Prostate gland (tissue), 2 donors: ENCODE measurements at regions not wholly inside any gene's neighbourhood (a gene's known extent, or its start where the extent isn't known, plus 50 kb on each side); places are given as distances from the start of the nearest gene placed in this dataset.
A peak's percentile ranks its signal among the peaks of the same experiment; 100 is the strongest.

Experiments
- DNase-seq: peaks from one replicate; pipeline ENCODE4 v3.0.0-alpha.2; 2019; ENCODE audit warnings: low spot score
- H3K27ac ChIP-seq, 2 donors: fragments of 200-600 bp; sonication (generic); 2 replicates each; pipeline ENCODE4 v1.5.1; 2017 to 2019
- H3K27me3 ChIP-seq: fragments of 200-600 bp; sonication (generic); replicated peaks from 2 replicates; pipeline ENCODE4 v1.5.1; 2019; ENCODE audit not compliant: insufficient read depth
- H3K36me3 ChIP-seq, 2 donors: fragments of 200-600 bp; sonication (generic); 1 replicate in 1 of 2; 2 replicates in 1 of 2; pipeline versions ENCODE4 v1.5.1 to v1.8.1; 2017 to 2019
- H3K4me1 ChIP-seq: fragments of 200-600 bp; sonication (generic); replicated peaks from 2 replicates; pipeline ENCODE4 v1.5.1; 2019
- H3K4me3 ChIP-seq, 2 donors: fragments of 200-600 bp; sonication (generic); 2 replicates each; pipeline ENCODE4 v1.5.1; 2017 to 2019
- H3K9me3 ChIP-seq: fragments of 200-600 bp; sonication (generic); 2 replicates; pipeline ENCODE4 v1.5.1; 2017
- POLR2A ChIP-seq: fragments of 450-650 bp; IDR thresholded peaks from one replicate; pipeline ENCODE4 v1.6.1; 2016; ENCODE audit warnings: antibody characterized with exemption, mild to moderate bottlenecking
- POLR2AphosphoS5 ChIP-seq: sonication (generic); formaldehyde crosslinking; IDR thresholded peaks from one replicate; pipeline ENCODE4 v1.6.1; 2017; ENCODE audit warnings: antibody characterized with exemption
- WGBS: methylation state at CpG from one replicate; pipeline ENCODE4 v1.1.5; 2018; 5-methylcytosine and 5-hydroxymethylcytosine counted together
- intact Hi-C: fragments of 100-400 bp; cut with DNase I; formaldehyde crosslinking; loops from one replicate; pipeline ENCODE4 v1.14.2; 2022
- TF ChIP-seq, protein P1 (sequence below), 4 experiments: fragments of 200-600 bp in 2 of 4; fragments of 450-650 bp in 2 of 4; sonication (generic) in 2 of 4; IDR thresholded peaks; 1 replicate in 3 of 4; 2 replicates in 1 of 4; pipeline ENCODE4 v1.5.1; 2016 to 2019; ENCODE audit warnings: antibody characterized with exemption in 4 of 4, mild to moderate bottlenecking in 2 of 4, moderate library complexity in 2 of 4

DNA sequence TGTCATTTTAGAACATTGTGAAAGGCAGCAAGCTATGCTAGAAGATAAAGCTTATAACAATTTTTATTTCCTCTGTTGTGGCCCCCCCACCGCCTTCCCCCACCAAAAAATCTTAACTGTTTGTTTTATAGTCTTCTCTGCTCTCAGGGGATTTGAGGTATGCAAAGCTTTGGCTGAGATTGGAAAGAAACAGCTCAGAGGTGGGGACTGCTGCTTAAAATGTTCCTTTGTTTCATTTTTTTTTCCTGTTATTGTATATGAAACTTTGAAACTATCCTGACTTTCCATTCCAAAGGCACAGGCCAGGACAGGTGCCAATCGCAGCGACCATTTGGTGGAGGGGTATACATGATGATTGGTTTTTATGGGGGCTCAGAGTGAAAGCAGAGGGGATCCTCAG, 114.7 kb upstream of the PHACTR1 start:
- DNase-seq, result no peak
- intact Hi-C loops, result loop anchor here (10.0 kb wide), 2 partner anchors 947 to 1017 kb away; no protein-coding TSS in a partner anchor
- H3K4me1 ChIP-seq, result no peaks in the 10 kb centered on the region
- no peaks in the 10 kb centered on the region for H3K27me3 ChIP-seq
- H3K9me3 ChIP-seq, result no peaks in the 10 kb centered on the region
- WGBS, result 21% methylated on average over 3 of the region's 3 CpGs
- TF ChIP-seq POLR2A (no peak), POLR2AphosphoS5 (no peak)
- TF ChIP-seq, protein P1, sequence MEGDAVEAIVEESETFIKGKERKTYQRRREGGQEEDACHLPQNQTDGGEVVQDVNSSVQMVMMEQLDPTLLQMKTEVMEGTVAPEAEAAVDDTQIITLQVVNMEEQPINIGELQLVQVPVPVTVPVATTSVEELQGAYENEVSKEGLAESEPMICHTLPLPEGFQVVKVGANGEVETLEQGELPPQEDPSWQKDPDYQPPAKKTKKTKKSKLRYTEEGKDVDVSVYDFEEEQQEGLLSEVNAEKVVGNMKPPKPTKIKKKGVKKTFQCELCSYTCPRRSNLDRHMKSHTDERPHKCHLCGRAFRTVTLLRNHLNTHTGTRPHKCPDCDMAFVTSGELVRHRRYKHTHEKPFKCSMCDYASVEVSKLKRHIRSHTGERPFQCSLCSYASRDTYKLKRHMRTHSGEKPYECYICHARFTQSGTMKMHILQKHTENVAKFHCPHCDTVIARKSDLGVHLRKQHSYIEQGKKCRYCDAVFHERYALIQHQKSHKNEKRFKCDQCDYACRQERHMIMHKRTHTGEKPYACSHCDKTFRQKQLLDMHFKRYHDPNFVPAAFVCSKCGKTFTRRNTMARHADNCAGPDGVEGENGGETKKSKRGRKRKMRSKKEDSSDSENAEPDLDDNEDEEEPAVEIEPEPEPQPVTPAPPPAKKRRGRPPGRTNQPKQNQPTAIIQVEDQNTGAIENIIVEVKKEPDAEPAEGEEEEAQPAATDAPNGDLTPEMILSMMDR (IDR thresholded peaks at IDR 0.05), result no peak
- no peak overlapping the region for H3K27ac ChIP-seq
- no peaks in the 10 kb centered on the region for H3K36me3 ChIP-seq
- no peak overlapping the region for H3K4me3 ChIP-seq

DNA sequence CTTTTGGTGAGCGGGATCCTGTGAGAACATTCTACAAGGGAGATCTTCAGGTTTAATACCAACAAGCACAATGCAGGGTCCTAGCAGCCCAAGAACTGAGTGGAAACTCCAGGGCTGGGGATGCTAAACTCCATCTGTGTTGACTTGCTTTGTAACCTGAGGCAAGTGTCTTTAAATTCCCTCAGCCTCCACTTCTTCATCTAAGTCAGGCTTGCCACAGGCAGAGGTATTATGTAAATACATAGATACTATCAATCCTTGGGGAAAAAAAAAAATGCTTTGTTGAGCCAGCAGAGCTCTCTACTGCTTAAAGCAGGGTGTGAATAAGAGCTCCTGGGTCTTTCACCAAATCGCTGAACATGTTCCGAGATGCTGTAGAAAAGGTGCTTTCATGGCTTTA, 114.2 kb upstream of the PHACTR1 start:
- peak; percentile 10 for DNase-seq
- Histone ChIP-seq H3K27me3 (no peaks in the 10 kb centered on the region), H3K36me3 (no peaks in the 10 kb centered on the region), H3K27ac (no peak overlapping the region), H3K4me1 (no peaks in the 10 kb centered on the region), H3K4me3 (no peak overlapping the region), H3K9me3 (no peaks in the 10 kb centered on the region)
- WGBS, result 40% methylated on average over 3 of the region's 3 CpGs
- TF ChIP-seq, protein P1 (IDR thresholded peaks at IDR 0.05), result peak in 1 of 4 experiments; percentile 16
- TF ChIP-seq POLR2AphosphoS5 (no peak), POLR2A (no peak)
- intact Hi-C loops, result loop anchor here (10.0 kb wide), 2 partner anchors 948 to 1018 kb away; no protein-coding TSS in a partner anchor

DNA sequence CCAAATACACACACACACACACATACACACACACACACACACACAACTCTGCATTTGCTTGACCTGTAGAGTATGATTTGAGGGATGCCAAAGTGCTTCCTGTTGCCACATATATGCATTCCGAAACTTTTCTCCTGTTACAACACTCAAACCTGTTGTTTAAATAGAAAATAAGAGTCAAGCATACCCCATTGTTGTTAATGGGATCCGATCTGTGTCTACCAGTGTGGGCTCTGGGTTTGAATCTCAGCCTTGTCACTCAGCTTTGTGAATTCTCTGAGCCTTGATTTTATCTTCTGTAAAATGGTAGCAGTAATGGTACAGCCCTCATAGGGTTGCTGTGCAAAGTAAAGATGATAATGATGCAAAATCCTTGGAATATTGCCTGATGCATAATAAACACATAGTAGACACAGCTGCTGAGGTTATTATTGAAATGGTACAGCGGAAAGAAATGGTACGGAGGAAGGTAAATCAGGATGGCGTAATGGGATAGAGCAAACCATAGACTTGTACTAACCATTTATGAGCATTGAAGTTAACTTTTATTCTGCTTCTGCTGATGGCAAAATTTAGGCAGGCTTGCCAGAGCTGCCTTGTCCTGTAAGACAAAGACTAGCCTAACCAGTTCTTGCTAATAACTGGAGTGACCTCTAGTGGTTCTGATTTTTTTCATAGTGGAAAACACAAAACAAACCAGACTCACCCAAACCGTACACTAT, 113.5 kb upstream of the PHACTR1 start:
- peak; percentile 38 for DNase-seq
- intact Hi-C loops, result loop anchor here (10.0 kb wide), 2 partner anchors 948 to 1018 kb away; no protein-coding TSS in a partner anchor

DNA sequence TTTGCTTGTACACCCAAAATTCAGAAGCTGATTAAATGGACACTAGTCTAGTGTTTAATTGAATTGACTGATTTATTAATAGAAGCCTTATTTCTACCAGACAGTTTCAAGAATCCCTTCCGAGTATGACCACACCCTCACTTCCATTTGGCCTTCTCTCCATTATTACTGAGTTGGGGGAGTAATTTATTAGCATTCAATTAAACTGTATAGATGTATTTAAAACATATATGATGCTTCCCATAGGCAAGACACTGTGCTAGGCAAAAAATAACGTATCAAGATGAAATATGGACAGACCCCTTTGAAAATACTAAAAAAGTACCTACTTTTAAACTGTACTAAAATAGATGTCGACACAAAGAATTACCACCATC, 112.9 kb upstream of the PHACTR1 start:
- Histone ChIP-seq H3K27me3 (no peaks in the 10 kb centered on the region), H3K9me3 (no peaks in the 10 kb centered on the region), H3K4me3 (no peak overlapping the region), H3K36me3 (no peaks in the 10 kb centered on the region), H3K4me1 (no peaks in the 10 kb centered on the region), H3K27ac (no peak overlapping the region)
- TF ChIP-seq, protein P1 (IDR thresholded peaks at IDR 0.05), result no peak
- no peak for TF ChIP-seq POLR2A
- TF ChIP-seq POLR2AphosphoS5, result no peak
- intact Hi-C loops, result loop anchor here (2.0 to 10.0 kb wide), 3 partner anchors 315 to 1019 kb away; no protein-coding TSS in a partner anchor
- no peak for DNase-seq
- WGBS, result 71% methylated on average over 3 of the region's 3 CpGs

More for the DNA sequence above, 113.5 kb upstream of the PHACTR1 start:
- H3K4me1 ChIP-seq, result no peaks in the 10 kb centered on the region
- TF ChIP-seq POLR2A (no peak), POLR2AphosphoS5 (peak; percentile 20)
- TF ChIP-seq, protein P1 (IDR thresholded peaks at IDR 0.05), result peak in 3 of 4 experiments; percentile 36 to 62 (median 55)
- no peaks in the 10 kb centered on the region for H3K9me3 ChIP-seq
- H3K27me3 ChIP-seq, result no peaks in the 10 kb centered on the region
- H3K36me3 ChIP-seq, result no peaks in the 10 kb centered on the region
- H3K4me3 ChIP-seq, result no peak overlapping the region
- WGBS, result 50% methylated on average over 6 of the region's 6 CpGs
- no peak overlapping the region for H3K27ac ChIP-seq
